Left ventricle myocardium inferior (tissue), 1 donor: ENCODE measurements at regions not wholly inside any gene's neighbourhood (a gene's known extent, or its start where the extent isn't known, plus 50 kb on each side); places are given as distances from the start of the nearest gene placed in this dataset.

Experiments
- DNase-seq: peaks from one replicate; pipeline ENCODE4 v3.0.0-alpha.2; 2020
- H3K27ac ChIP-seq: fragments of 200-600 bp; replicated peaks from 2 replicates; pipeline ENCODE4 v1.8.0; 2021
- H3K27me3 ChIP-seq: fragments of 200-600 bp; 2 replicates; pipeline ENCODE4 v1.8.0; 2021; ENCODE audit warnings: low read depth
- H3K36me3 ChIP-seq: fragments of 200-600 bp; 2 replicates; pipeline ENCODE4 v1.8.0; 2021
- H3K4me1 ChIP-seq: fragments of 200-600 bp; 2 replicates; pipeline ENCODE4 v1.8.0; 2021
- H3K4me3 ChIP-seq: fragments of 200-600 bp; 2 replicates; pipeline ENCODE4 v1.8.0; 2021; ENCODE audit warnings: mild to moderate bottlenecking, moderate library complexity
- H3K9me3 ChIP-seq: fragments of 200-600 bp; replicated peaks from 2 replicates; pipeline ENCODE4 v1.8.0; 2021
- CTCF ChIP-seq: fragments of 200-600 bp; IDR thresholded peaks from 2 replicates; pipeline ENCODE4 v1.8.0; 2021; ENCODE audit warnings: antibody characterized with exemption, mild to moderate bottlenecking, borderline replicate concordance
- intact Hi-C: fragments of 100-400 bp; cut with micrococcal nuclease; formaldehyde crosslinking; loops from one replicate; pipeline ENCODE4 v1.11.0; 2022
- donor health status: DM: no; HTN: yes; CAD: no; lungs with severe emphysema.

DNA sequence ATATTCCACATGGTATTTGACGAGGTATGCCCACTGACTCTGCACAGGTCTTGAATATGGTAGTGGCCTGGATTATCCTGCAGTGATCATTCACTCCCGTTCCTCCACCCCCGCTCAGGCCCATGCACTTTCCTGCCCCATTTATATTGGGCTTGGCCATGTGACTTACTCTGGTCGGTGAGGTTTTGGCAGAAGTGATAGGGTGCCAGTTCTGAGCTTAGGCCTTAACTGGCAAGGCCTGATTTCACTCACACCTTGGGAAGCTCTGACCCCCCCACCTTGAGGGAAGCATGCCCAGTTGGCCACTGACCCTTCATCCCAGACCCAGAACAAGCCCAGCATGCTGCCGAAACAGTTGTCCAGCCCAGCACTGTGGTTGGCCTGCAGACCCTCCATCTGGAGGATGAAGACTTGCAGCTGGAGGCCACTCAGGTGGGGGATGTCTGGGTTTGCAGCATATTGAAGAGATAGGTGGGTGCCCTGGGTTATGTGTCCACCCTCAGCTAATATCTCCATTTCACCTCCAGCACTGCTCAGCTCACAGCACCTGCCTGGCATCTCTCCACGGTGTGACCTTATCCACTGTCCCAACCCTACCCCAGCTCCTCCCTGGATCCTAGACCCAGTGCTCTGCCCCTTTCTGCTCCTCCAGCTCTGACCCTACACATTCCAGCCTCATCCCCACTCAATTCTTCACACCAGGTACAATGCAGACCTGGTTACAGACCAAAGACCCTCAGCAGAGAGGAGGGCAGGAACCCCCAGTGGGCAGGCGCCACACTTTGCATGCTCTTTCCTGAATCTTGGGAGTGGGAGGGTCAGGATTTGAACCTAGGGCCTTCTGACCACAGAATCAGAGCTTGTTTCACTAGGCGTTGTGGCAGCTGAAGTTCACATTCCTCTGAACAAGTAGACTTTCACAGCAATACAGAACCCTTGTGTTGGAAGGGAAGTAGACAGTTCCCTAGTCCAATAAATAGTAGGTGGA, 138.1 kb upstream of the CHST15 start:
- intact Hi-C loops = no loop called here

DNA sequence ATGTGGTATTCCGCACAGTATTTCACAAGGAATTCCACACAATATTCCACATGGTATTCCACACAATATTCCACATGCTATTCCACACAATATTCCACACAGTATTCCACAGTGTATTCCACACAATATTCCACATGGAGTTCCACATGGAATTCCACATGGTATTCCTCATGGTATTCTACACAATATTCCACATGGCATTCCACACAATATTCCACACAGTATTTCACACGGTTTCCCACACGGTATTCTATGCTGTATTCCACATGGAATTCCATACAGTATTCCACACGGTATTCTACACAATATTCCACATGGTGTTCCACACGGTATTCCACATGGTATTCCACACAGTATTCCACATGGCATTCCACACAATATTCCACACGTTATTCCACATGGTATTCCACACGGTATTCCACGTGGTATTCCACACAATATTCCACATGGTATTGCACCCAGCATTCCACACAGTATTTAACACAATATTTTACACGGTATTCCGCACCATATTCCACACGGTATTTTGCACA, 137.3 kb upstream of the CHST15 start:
- no peak for TF ChIP-seq CTCF
- Histone ChIP-seq H3K4me1 (peaks cover 16% of the 10 kb centered on the region), H3K36me3 (no peaks in the 10 kb centered on the region), H3K4me3 (no peak overlapping the region), H3K27ac (no peak overlapping the region), H3K9me3 (peaks cover 6% of the 10 kb centered on the region), H3K27me3 (peaks cover 5% of the 10 kb centered on the region)
- DNase-seq = no peak
- intact Hi-C loops = no loop called here

More for the DNA sequence above, 138.1 kb upstream of the CHST15 start:
- peaks cover 16% of the 10 kb centered on the region for H3K4me1 ChIP-seq
- no peak for TF ChIP-seq CTCF
- no peaks in the 10 kb centered on the region for H3K36me3 ChIP-seq
- no peaks in the 10 kb centered on the region for H3K9me3 ChIP-seq
- H3K27me3 ChIP-seq = peaks cover 5% of the 10 kb centered on the region
- DNase-seq = no peak
- no peak overlapping the region for H3K4me3 ChIP-seq
- no peak overlapping the region for H3K27ac ChIP-seq

DNA sequence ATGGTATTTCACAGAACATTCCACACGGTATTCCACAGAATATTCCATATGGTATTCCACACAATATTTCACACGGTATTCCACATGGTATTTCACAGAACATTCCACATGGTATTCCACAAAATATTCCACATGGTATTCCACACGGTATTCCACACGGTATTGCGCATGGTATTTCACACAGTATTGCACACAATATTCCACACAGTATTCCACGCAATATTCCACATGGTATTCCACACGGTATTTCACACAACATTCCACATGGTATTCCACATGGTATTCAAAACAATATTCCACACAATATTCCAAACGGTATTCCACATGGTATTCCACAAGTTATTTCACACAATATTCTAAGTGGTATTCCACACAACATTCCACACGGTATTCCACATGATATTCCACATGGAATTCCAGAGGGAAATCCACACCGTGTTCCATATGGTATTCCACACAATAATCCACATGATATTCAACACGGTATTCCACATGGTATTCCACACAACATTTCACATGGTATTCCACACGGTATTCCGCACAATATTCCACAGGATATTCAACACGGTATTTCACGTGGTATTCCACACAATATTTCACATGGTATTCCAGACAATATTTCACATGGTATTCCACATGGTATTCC, 136.7 kb upstream of the CHST15 start:
- intact Hi-C loops = loop anchor here (10.0 kb wide), 1 partner anchor 75 kb away; no protein-coding TSS in a partner anchor

DNA sequence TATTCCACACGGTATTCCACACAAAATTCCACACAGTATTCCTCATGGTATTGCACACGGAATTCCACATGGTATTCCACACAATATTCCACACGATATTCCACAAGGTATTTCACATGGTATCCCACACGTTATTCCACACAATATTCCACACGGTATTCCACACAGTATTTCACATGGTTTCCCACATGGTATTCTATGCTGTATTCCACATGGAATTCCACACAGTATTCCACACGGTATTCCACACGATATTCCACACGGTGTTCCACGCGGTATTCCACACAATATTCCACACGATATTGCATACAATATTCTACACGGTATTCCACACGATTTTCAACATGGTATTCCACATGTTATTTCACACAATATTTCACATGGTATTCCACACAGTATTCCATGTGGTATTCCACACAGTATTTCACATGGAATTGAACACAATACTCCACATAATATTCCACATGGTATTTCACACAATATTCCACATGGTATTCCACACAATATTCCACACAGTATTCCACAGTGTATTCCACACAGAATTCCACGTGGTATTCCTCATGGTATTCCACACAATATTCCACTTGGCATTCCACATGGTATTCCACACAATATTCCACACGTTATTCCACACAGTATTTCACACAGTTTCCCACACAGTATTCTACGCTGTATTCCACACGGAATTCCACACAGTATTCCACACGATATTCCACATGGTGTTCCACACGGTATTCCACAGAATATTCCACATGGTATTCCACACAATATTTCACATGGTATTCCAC, 136.0 kb upstream of the CHST15 start:
- Histone ChIP-seq H3K4me1 (peaks cover 16% of the 10 kb centered on the region), H3K27ac (no peak overlapping the region), H3K36me3 (no peaks in the 10 kb centered on the region), H3K9me3 (peaks cover 6% of the 10 kb centered on the region), H3K27me3 (peaks cover 5% of the 10 kb centered on the region), H3K4me3 (no peak overlapping the region)
- DNase-seq = no peak
- intact Hi-C loops = loop anchor here (10.0 kb wide), 1 partner anchor 75 kb away; no protein-coding TSS in a partner anchor
- no peak for TF ChIP-seq CTCF

More for the DNA sequence above, 136.7 kb upstream of the CHST15 start:
- Histone ChIP-seq H3K9me3 (peaks cover 6% of the 10 kb centered on the region), H3K4me1 (peaks cover 16% of the 10 kb centered on the region), H3K27ac (no peak overlapping the region), H3K4me3 (no peak overlapping the region), H3K27me3 (peaks cover 5% of the 10 kb centered on the region), H3K36me3 (no peaks in the 10 kb centered on the region)
- no peak for TF ChIP-seq CTCF
- DNase-seq = no peak

DNA sequence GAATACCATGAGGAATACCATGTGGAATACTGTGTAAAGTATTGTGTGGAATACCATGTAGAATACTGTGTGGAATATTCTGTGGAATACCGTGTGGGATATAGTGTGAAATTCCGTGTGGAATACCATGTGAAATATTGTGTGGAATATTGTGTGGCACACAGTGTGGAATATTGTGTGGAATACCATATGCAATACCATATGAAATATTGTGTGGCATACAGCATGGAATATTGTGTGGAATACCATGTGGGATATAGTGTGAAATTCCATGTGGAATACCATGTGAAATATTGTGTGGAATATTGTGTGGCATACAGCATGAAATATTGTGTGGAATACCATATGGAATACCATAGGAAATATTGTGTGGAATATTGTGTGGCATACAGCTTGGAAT, 135.1 kb upstream of the CHST15 start:
- H3K27me3 ChIP-seq = peaks cover under 1% of the 10 kb centered on the region
- DNase-seq = no peak
- peaks cover 14% of the 10 kb centered on the region for H3K4me1 ChIP-seq
- TF ChIP-seq CTCF = no peak
- H3K36me3 ChIP-seq = no peaks in the 10 kb centered on the region
- intact Hi-C loops = loop anchor here (10.0 kb wide), 1 partner anchor 74 kb away; no protein-coding TSS in a partner anchor
- peaks cover 6% of the 10 kb centered on the region for H3K9me3 ChIP-seq
- H3K4me3 ChIP-seq = no peak overlapping the region
- H3K27ac ChIP-seq = no peak overlapping the region
